Tibial artery (tissue), 4 donors: ENCODE measurements at regions not wholly inside any gene's neighbourhood (a gene's known extent, or its start where the extent isn't known, plus 50 kb on each side); places are given as distances from the start of the nearest gene placed in this dataset.

Source experiments
- DNase-seq, 2 donors: peaks; one replicate each; pipeline ENCODE4 v3.0.0-alpha.2; 2019
- H3K27ac ChIP-seq, 2 donors: fragments of 200-600 bp; sonication (generic) in 1 of 2; 1 replicate in 1 of 2; 2 replicates in 1 of 2; pipeline ENCODE4 v1.5.1; 2018 to 2019; ENCODE audit warnings: mild to moderate bottlenecking in 1 of 2
- H3K27me3 ChIP-seq, 2 donors: fragments of 200-600 bp; sonication (generic) in 1 of 2; one replicate each; pipeline versions ENCODE4 v1.5.1 to v1.6.0; 2016 to 2019
- H3K36me3 ChIP-seq, 3 donors: fragments of 200-600 bp; sonication (generic) in 2 of 3; one replicate each; pipeline ENCODE4 v1.5.1; 2016 to 2019; ENCODE audit warnings: mild to moderate bottlenecking in 2 of 3
- H3K4me1 ChIP-seq, 4 donors: fragments of 200-600 bp; sonication (generic) in 2 of 4; 1 replicate in 3 of 4; 2 replicates in 1 of 4; pipeline ENCODE4 v1.5.1; 2016 to 2019
- H3K4me3 ChIP-seq, 2 donors: fragments of 200-600 bp; sonication (generic) in 1 of 2; 1 replicate in 1 of 2; 2 replicates in 1 of 2; pipeline ENCODE4 v1.5.1; 2018 to 2019; ENCODE audit warnings: mild to moderate bottlenecking in 2 of 2
- H3K9me3 ChIP-seq, 3 donors: fragments of 200-600 bp; sonication (generic) in 1 of 3; one replicate each; pipeline ENCODE4 v1.5.1; 2016 to 2019
- intact Hi-C: fragments of 100-400 bp; cut with DNase I; formaldehyde crosslinking; loops from one replicate; pipeline ENCODE4 v1.15.0; 2023; ENCODE audit warnings: low total_unique reads
- TF ChIP-seq, protein P1 (sequence below), 2 experiments: fragments of 200-600 bp in 1 of 2; fragments of 450-650 bp in 1 of 2; IDR thresholded peaks; one replicate each; pipeline ENCODE4 v1.5.1; 2017 to 2019; ENCODE audit warnings: antibody characterized with exemption in 2 of 2, mild to moderate bottlenecking in 1 of 2, moderate library complexity in 1 of 2

DNA sequence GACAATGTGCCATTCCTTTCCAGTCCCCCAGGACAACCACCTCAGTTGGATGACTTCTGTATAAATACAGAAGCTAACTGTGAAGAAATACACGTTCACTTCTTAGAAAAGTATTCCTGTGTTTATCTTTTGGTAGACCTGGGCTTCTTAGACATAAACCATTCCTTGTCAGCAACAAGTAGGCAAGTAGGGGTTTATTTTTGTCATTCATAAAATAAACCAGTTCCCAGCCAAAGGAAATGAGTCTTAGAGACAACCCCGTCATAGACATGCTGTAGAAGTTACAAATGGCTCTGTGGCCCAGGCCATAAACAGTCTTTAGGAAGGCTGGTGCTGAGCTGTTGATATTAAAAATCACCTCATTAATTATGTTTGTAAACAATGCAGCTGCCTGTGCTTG, 243.2 kb downstream of the SPTSSA start:
- TF ChIP-seq, protein P1, sequence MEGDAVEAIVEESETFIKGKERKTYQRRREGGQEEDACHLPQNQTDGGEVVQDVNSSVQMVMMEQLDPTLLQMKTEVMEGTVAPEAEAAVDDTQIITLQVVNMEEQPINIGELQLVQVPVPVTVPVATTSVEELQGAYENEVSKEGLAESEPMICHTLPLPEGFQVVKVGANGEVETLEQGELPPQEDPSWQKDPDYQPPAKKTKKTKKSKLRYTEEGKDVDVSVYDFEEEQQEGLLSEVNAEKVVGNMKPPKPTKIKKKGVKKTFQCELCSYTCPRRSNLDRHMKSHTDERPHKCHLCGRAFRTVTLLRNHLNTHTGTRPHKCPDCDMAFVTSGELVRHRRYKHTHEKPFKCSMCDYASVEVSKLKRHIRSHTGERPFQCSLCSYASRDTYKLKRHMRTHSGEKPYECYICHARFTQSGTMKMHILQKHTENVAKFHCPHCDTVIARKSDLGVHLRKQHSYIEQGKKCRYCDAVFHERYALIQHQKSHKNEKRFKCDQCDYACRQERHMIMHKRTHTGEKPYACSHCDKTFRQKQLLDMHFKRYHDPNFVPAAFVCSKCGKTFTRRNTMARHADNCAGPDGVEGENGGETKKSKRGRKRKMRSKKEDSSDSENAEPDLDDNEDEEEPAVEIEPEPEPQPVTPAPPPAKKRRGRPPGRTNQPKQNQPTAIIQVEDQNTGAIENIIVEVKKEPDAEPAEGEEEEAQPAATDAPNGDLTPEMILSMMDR (IDR thresholded peaks at IDR 0.05): no peak
- H3K4me3 ChIP-seq: no peak overlapping the region
- DNase-seq: no peak
- intact Hi-C loops: no loop called here
- no peaks in the 10 kb centered on the region for H3K9me3 ChIP-seq
- no peaks in the 10 kb centered on the region for H3K36me3 ChIP-seq
- no peaks in the 10 kb centered on the region for H3K4me1 ChIP-seq
- H3K27me3 ChIP-seq: no peaks in the 10 kb centered on the region
- no peak overlapping the region for H3K27ac ChIP-seq

DNA sequence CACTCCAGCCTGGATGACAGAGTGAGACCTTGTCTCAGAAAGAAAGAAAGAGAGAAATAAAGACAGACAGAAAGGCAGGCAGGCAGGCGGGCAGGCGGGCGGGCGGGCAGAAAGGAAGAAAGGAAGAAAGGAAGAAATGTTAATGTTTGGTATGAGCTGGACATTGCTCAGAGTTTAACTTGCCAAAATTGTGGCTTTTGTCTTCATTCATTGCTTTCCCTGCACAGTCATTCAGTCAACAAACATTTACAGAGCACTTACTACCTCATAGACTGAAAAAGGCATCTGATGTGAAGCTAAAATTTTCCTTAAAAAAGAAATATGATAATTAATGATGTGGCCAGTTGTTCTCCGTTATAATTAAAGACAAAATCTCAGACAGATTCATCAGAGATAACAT, 247.1 kb downstream of the SPTSSA start:
- no peaks in the 10 kb centered on the region for H3K4me1 ChIP-seq
- no peak for DNase-seq
- peaks cover 0 to 4% of the 10 kb centered on the region in 2 donors for H3K27me3 ChIP-seq
- TF ChIP-seq, protein P1 (IDR thresholded peaks at IDR 0.05): no peak
- intact Hi-C loops: no loop called here
- no peaks in the 10 kb centered on the region for H3K9me3 ChIP-seq
- H3K36me3 ChIP-seq: no peaks in the 10 kb centered on the region
- no peak overlapping the region for H3K27ac ChIP-seq
- no peak overlapping the region for H3K4me3 ChIP-seq

DNA sequence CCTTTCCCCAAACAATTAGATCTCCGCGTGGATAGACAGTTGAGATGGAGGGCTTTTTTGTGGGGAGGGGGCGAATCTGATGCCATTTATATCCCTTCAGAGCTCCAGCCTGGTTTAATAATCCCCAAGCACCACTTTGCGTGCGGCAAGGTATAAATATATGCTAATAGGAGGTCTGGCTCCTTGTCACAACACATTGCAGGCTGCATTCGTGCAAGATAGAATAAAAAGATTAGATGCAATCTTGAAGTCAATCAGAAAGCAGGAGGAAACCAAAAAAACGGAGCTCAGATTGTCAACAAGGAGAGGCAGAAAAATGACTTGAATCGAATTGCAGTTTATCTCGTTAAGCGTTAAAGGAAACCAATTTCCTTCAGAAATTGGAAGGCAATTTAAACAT, 248.7 kb downstream of the SPTSSA start:
- Histone ChIP-seq H3K36me3 (no peaks in the 10 kb centered on the region), H3K9me3 (no peaks in the 10 kb centered on the region), H3K27me3 (peaks cover 0 to 4% of the 10 kb centered on the region in 2 donors), H3K27ac (no peak overlapping the region), H3K4me1 (no peaks in the 10 kb centered on the region), H3K4me3 (no peak overlapping the region)
- DNase-seq: no peak
- intact Hi-C loops: no loop called here
- TF ChIP-seq, protein P1 (IDR thresholded peaks at IDR 0.05): no peak

DNA sequence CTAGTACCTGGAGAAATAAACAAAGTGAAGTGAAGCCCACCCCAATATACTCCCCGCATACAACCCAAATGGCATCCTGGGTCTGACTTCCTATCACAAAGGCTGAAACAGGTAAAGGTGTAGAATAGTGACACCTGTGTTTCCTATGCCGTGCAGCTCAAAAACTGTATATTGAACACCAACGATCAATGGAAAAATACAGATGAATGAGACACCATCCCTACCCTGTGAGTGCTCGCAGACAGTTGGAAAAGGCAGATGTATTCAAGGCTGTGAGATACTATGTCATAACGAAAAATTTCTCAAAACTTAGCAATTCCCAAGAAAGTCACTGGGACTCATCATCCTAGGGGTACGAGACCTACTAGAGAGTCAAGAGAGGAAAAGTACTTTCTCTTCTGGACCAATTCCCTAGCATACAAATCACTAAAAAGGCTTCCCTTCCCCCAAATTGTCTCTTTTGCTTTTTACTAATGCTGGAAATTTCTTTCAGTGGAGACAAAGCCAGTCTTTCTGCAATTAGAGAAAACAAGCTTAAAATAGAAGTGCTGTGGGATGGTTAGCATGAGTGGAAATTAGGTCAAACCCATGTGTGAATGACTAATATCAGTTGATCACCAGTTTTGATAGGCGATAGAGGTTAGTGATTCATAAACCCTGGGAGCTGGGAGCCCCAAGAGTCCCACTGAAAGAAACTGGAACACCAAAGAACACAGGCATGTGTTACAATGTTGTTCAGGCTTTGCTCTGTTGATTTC, 249.7 kb downstream of the SPTSSA start:
- no peaks in the 10 kb centered on the region for H3K4me1 ChIP-seq
- intact Hi-C loops: no loop called here
- TF ChIP-seq, protein P1 (IDR thresholded peaks at IDR 0.05): no peak
- no peak for DNase-seq
- H3K36me3 ChIP-seq: no peaks in the 10 kb centered on the region
- H3K27ac ChIP-seq: no peak overlapping the region
- H3K27me3 ChIP-seq: peaks cover 0 to 4% of the 10 kb centered on the region in 2 donors
- no peak overlapping the region for H3K4me3 ChIP-seq
- H3K9me3 ChIP-seq: no peaks in the 10 kb centered on the region

DNA sequence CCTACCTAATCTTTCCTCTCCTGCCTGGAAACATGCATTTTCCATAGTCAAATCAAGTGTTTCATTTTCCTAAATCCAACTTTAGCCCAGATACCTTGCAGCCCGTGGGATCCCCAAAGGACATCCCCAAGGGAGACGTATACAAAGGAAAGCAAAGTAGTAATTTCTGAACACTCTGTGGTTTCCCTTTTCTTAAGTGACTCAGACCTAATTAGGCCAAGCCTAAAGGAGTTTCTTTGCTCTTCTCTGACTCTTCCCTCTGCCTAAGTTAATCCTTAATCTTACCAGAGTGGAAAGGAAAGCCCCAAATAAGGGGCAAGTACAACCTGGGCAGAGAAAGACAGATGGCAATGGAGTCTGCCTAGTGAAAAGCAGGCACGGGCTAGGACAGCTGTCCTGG, 250.3 kb downstream of the SPTSSA start:
- Histone ChIP-seq H3K27ac (no peak overlapping the region), H3K4me1 (no peaks in the 10 kb centered on the region), H3K4me3 (no peak overlapping the region), H3K27me3 (peaks cover 0 to 4% of the 10 kb centered on the region in 2 donors), H3K9me3 (no peaks in the 10 kb centered on the region), H3K36me3 (no peaks in the 10 kb centered on the region)
- intact Hi-C loops: no loop called here
- TF ChIP-seq, protein P1 (IDR thresholded peaks at IDR 0.05): no peak
- no peak for DNase-seq
